NCI-H1092 (cell line): ENCODE measurements at regions not wholly inside any gene's neighbourhood (a gene's known extent, or its start where the extent isn't known, plus 50 kb on each side); places are given as distances from the start of the nearest gene placed in this dataset.
"Not testable (repeated sequence)": the region's sequence is repeated elsewhere in the genome, so short reads cannot be mapped to it uniquely, and the experiment has no call there.

Experiments used
- DNase-seq: peaks from one replicate; lab custom pipeline; 2025; lab: John Stamatoyannopoulos, UW

GRCh38 chr3:96324087-96324486 lies 490.3 kb upstream of the EPHA6 start:
- DNase-seq = no peak

- no peak for DNase-seq
Measured at GRCh38 chr3:96330795-96331194, 483.6 kb upstream of the EPHA6 start.

- no peak for DNase-seq
Measured at GRCh38 chr3:96331341-96331740, 483.1 kb upstream of the EPHA6 start.

GRCh38 chr3:96334779-96335178 lies 479.6 kb upstream of the EPHA6 start:
- DNase-seq = no peak

GRCh38 chr3:96347289-96347688 lies 467.1 kb upstream of the EPHA6 start:
- DNase-seq = no peak

- DNase-seq = not testable (repeated sequence)
Measured at GRCh38 chr3:96351598-96351997, 462.8 kb upstream of the EPHA6 start.

GRCh38 chr3:96354106-96354505 lies 460.3 kb upstream of the EPHA6 start:
- no peak for DNase-seq

GRCh38 chr3:96354742-96355141 lies 459.7 kb upstream of the EPHA6 start:
- no peak for DNase-seq

- DNase-seq = no peak
Measured at GRCh38 chr3:96361241-96361640, 453.2 kb upstream of the EPHA6 start.

- no peak for DNase-seq
Measured at GRCh38 chr3:96370637-96371036, 443.8 kb upstream of the EPHA6 start.

- DNase-seq = no peak
Measured at GRCh38 chr3:96410006-96410730, 404.2 kb upstream of the EPHA6 start.

- DNase-seq = no peak
Measured at GRCh38 chr3:96416549-96417255, 397.7 kb upstream of the EPHA6 start.

- DNase-seq = no peak
Measured at GRCh38 chr3:96428097-96428496, 386.3 kb upstream of the EPHA6 start.

- no peak for DNase-seq
Measured at GRCh38 chr3:96430079-96430478, 384.3 kb upstream of the EPHA6 start.

- no peak for DNase-seq
Measured at GRCh38 chr3:96434651-96435050, 379.7 kb upstream of the EPHA6 start.

GRCh38 chr3:96449346-96449745 lies 365.0 kb upstream of the EPHA6 start:
- DNase-seq = no peak

GRCh38 chr3:96449803-96450202 lies 364.6 kb upstream of the EPHA6 start:
- DNase-seq = peak; percentile 63

GRCh38 chr3:96450699-96451098 lies 363.7 kb upstream of the EPHA6 start:
- no peak for DNase-seq

GRCh38 chr3:96465521-96465920 lies 348.9 kb upstream of the EPHA6 start:
- DNase-seq = no peak

- no peak for DNase-seq
Measured at GRCh38 chr3:96466441-96466840, 348.0 kb upstream of the EPHA6 start.

- DNase-seq = no peak
Measured at GRCh38 chr3:96467639-96468038, 346.8 kb upstream of the EPHA6 start.

GRCh38 chr3:96478496-96478895 lies 335.9 kb upstream of the EPHA6 start:
- DNase-seq = no peak

GRCh38 chr3:96480881-96481280 lies 333.5 kb upstream of the EPHA6 start:
- DNase-seq = no peak

GRCh38 chr3:96483191-96483590 lies 331.2 kb upstream of the EPHA6 start:
- DNase-seq = not testable (repeated sequence)
